GDM1 (cell line): ENCODE measurements at regions not wholly inside any gene's neighbourhood (a gene's known extent, or its start where the extent isn't known, plus 50 kb on each side); places are given as distances from the start of the nearest gene placed in this dataset.

Source experiments
- DNase-seq: peaks from one replicate; lab custom pipeline; 2025; lab: John Stamatoyannopoulos, UW

GRCh38 chr16:85458968-85459367 lies 154.2 kb upstream of the GSE1 start:
- DNase-seq = no peak

GRCh38 chr16:85459529-85460251 lies 153.4 kb upstream of the GSE1 start:
- DNase-seq = no peak

GRCh38 chr16:85460252-85461021 lies 152.7 kb upstream of the GSE1 start:
- no peak for DNase-seq

- DNase-seq = no peak
These were observed 151.9 kb upstream of the GSE1 start for GRCh38 chr16:85461022-85461813.

- DNase-seq = no peak
These were observed 151.1 kb upstream of the GSE1 start for GRCh38 chr16:85461814-85462713.

GRCh38 chr16:85462714-85463611 lies 150.2 kb upstream of the GSE1 start:
- no peak for DNase-seq

GRCh38 chr16:85463672-85464382 lies 149.3 kb upstream of the GSE1 start:
- no peak for DNase-seq

- DNase-seq = no peak
These were observed 148.5 kb upstream of the GSE1 start for GRCh38 chr16:85464383-85465305.

GRCh38 chr16:85465328-85466303 lies 147.5 kb upstream of the GSE1 start:
- DNase-seq = no peak

GRCh38 chr16:85466304-85466700 lies 146.8 kb upstream of the GSE1 start:
- no peak for DNase-seq

GRCh38 chr16:85466989-85467388 lies 146.1 kb upstream of the GSE1 start:
- no peak for DNase-seq

- no peak for DNase-seq
These were observed 143.1 kb upstream of the GSE1 start for GRCh38 chr16:85469929-85470590.

GRCh38 chr16:85470873-85471272 lies 142.2 kb upstream of the GSE1 start:
- DNase-seq = no peak

GRCh38 chr16:85471469-85472431 lies 141.4 kb upstream of the GSE1 start:
- DNase-seq = no peak

- no peak for DNase-seq
These were observed 140.6 kb upstream of the GSE1 start for GRCh38 chr16:85472514-85472913.

GRCh38 chr16:85473323-85473722 lies 139.8 kb upstream of the GSE1 start:
- DNase-seq = no peak
